A549 (cell line): ENCODE measurements at regions not wholly inside any gene's neighbourhood (a gene's known extent, or its start where the extent isn't known, plus 50 kb on each side); places are given as distances from the start of the nearest gene placed in this dataset.

Experiments used
- CTCF ChIP-seq: fragments of >200 bp; sonication (Bioruptor Twin); formaldehyde crosslinking; IDR thresholded peaks from 3 replicates; pipeline ENCODE4 v1.5.1; 2016
- E2F6 ChIP-seq: IDR thresholded peaks from 2 replicates; pipeline ENCODE4 v1.6.1; 2012; ENCODE audit warnings: low read depth, borderline replicate concordance
- EHF ChIP-seq: fragments of 250-450 bp; sonication (Bioruptor Pico); IDR thresholded peaks from 2 replicates; pipeline ENCODE4 v1.5.0; 2020; ENCODE audit warnings: mild to moderate bottlenecking
- KDM5A ChIP-seq: fragments of 200-600 bp; sonication (generic); IDR thresholded peaks from 2 replicates; pipeline ENCODE4 v1.6.1; 2016; ENCODE audit warnings: antibody characterized with exemption, mild to moderate bottlenecking
- NPAS2 ChIP-seq: fragments of 250-450 bp; sonication (Bioruptor Pico); IDR thresholded peaks from 2 replicates; pipeline ENCODE4 v1.8.0; 2022; ENCODE audit warnings: mild to moderate bottlenecking, moderate library complexity, borderline replicate concordance
- RCOR1 ChIP-seq: fragments of 150-350 bp; IDR thresholded peaks from 2 replicates; pipeline ENCODE4 v1.6.1; 2014; ENCODE audit warnings: antibody characterized with exemption, low read length, low read depth
- REST ChIP-seq: fragments of 200-600 bp; sonication (generic); IDR thresholded peaks from 2 replicates; pipeline ENCODE4 v1.6.1; 2016; ENCODE audit warnings: antibody characterized with exemption, mild to moderate bottlenecking, moderate library complexity

GRCh38 chr6:236519-236918 is 55.8 kb upstream of the DUSP22 start:
- TF ChIP-seq NPAS2 (CRISPR knock-in tag) (no peak), KDM5A (no peak), E2F6 (no peak), EHF (CRISPR knock-in tag) (no peak), RCOR1 (no peak), CTCF (no peak), REST (no peak)
